Body of pancreas (tissue), 4 donors: ENCODE measurements at regions not wholly inside any gene's neighbourhood (a gene's known extent, or its start where the extent isn't known, plus 50 kb on each side); places are given as distances from the start of the nearest gene placed in this dataset.

Source experiments
- CTCF ChIP-seq, 7 experiments: fragments of 450-650 bp in 4 of 7; fragments of 200-600 bp in 3 of 7; sonication (generic) in 3 of 7; IDR thresholded peaks; one replicate each; pipeline ENCODE4 v1.5.1; 2016 to 2019; ENCODE audit warnings: antibody characterized with exemption in 7 of 7
- POLR2A ChIP-seq, 3 donors: fragments of 450-650 bp; IDR thresholded peaks; one replicate each; pipeline ENCODE4 v1.6.1; 2016; ENCODE audit warnings: antibody characterized with exemption in 3 of 3, mild to moderate bottlenecking in 2 of 3

GRCh38 chr6:48630511-48630910 is 519.5 kb upstream of the PTCHD4 start:
- TF ChIP-seq CTCF (IDR thresholded peaks at IDR 0.05): no peak
- no peak for TF ChIP-seq POLR2A (IDR thresholded peaks at IDR 0.05)
